ENCODE measurements at regions not wholly inside any gene's neighbourhood (a gene's known extent, or its start where the extent isn't known, plus 50 kb on each side); places are given as distances from the start of the nearest gene placed in this dataset.
"Not testable (repeated sequence)": the region's sequence is repeated elsewhere in the genome, so short reads cannot be mapped to it uniquely, and the experiment has no call there.

DNA sequence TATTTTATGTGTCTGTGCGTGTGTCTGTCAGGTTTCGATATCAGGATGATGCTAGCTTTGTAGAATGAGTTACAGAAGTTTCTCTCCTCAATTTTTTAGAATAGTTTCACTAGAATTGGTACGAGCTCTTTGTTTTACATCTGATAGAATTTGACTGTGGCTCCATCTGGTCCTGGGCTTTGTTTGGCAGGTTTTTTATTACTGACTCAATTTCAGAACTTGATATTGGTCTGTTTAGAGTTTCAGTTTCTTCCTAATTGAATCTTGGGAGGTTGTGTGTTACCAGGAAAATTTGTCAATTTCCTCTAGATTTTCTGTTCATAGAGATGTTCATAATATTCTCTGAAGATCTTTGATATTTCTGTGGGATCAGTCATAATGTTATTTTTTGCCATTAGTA lies 289.4 kb upstream of the COL3A1 start:
- no peak overlapping the region for H3K4me3 Mint-ChIP-seq
- H3K27ac Mint-ChIP-seq, result no peak overlapping the region
- H3K27me3 Mint-ChIP-seq, result no peaks in the 10 kb centered on the region
- CTCF ChIA-PET, result no interaction called here
- H3K36me3 Mint-ChIP-seq, result no peaks in the 10 kb centered on the region
- H3K4me1 Mint-ChIP-seq, result no peaks in the 10 kb centered on the region
- H3K9me3 Mint-ChIP-seq, result no peaks in the 10 kb centered on the region
- no peak for DNase-seq

DNA sequence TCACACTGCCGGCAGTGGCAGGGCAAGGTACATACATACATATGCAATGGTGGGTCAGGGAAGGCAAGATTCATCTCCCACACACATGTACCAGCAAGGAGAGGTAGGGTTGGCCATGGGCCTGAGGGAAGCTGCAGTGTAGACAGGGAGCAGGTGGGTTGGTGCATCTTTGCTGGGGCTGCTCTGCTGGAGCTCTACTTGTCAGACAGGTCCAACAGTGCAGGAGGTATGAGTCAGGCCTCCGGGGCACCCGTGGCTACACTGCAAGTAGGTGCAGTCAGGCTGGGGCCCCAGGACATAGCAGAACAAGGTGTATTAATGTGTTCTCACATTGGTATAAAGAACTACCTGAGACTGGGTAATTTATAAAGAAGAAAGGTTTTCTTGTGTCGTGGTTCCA lies 281.1 kb upstream of the COL3A1 start:
- Mint-ChIP-seq H3K27me3 (no peaks in the 10 kb centered on the region), H3K4me1 (no peaks in the 10 kb centered on the region), H3K4me3 (no peak overlapping the region), H3K36me3 (no peaks in the 10 kb centered on the region), H3K27ac (no peak overlapping the region), H3K9me3 (no peaks in the 10 kb centered on the region)
- CTCF ChIA-PET, result no interaction called here
- DNase-seq, result no peak

DNA sequence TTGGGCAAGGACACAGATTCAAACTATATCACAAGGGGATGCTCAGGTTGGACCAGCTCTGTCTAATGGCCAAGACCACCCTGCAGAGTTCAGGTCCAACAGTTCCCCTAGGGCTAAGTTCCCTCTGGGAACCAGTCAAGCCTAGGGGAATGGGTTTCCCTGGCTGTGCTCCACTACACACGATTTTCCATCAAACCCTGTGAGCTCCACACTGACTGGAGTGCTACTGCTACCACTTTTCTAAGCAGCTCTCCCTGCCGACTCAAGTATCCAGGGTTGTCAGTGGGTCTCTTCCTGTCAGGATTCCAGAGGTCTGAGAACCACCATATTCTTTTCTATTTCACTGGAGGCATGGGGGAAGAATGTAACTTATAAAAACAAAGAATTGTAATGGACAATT lies 280.4 kb upstream of the COL3A1 start:
- Mint-ChIP-seq H3K4me1 (no peaks in the 10 kb centered on the region), H3K9me3 (peaks cover under 1% of the 10 kb centered on the region), H3K27me3 (no peaks in the 10 kb centered on the region), H3K27ac (no peak overlapping the region), H3K36me3 (no peaks in the 10 kb centered on the region), H3K4me3 (no peak overlapping the region)
- CTCF ChIA-PET, result no interaction called here
- no peak for DNase-seq

DNA sequence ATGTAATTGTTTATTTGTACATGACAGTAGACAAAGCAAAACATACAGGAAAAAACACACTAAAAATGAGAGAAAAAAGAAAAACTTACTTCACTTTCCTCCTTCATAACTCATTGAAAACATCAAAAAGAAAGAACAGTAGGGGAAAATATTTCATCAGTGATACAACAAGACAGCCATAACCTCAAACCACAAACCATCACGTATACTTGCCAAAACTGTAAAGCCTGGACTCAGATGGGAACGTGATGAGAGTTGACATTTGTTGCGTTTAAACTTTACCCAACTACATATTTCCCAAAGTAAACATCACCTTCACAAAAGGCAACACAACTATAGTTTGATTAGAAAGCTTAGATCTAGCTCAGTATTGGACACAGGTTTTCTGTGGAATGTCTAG lies 278.2 kb upstream of the COL3A1 start:
- H3K4me3 Mint-ChIP-seq, result no peak overlapping the region
- H3K27ac Mint-ChIP-seq, result no peak overlapping the region
- DNase-seq, result no peak
- peaks cover 3% of the 10 kb centered on the region for H3K9me3 Mint-ChIP-seq
- H3K36me3 Mint-ChIP-seq, result no peaks in the 10 kb centered on the region
- CTCF ChIA-PET, result no interaction called here
- no peaks in the 10 kb centered on the region for H3K27me3 Mint-ChIP-seq
- no peaks in the 10 kb centered on the region for H3K4me1 Mint-ChIP-seq

DNA sequence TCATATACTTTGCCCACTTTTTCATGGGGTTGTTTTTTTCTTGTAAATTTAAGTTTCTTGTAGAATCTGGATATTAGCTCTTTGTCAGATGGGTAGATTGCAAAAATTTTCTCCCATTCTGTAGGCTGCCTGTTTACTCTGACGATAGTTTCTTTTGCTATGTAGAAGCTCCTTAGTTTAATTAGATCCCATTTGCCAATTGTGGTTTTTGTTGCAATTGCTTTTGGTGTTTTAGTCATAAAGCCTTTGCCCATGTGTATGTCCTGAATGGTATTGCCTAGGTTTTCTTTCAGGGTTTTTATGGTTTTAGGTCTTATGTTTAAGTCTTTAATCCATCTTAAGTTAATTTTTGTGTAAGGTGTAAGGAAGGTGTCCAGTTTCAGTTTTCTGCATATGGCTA lies 276.0 kb upstream of the COL3A1 start:
- H3K4me3 Mint-ChIP-seq, H3K36me3 Mint-ChIP-seq, DNase-seq, H3K27ac Mint-ChIP-seq, H3K9me3 Mint-ChIP-seq, CTCF ChIA-PET, H3K4me1 Mint-ChIP-seq, H3K27me3 Mint-ChIP-seq: not testable (repeated sequence)

DNA sequence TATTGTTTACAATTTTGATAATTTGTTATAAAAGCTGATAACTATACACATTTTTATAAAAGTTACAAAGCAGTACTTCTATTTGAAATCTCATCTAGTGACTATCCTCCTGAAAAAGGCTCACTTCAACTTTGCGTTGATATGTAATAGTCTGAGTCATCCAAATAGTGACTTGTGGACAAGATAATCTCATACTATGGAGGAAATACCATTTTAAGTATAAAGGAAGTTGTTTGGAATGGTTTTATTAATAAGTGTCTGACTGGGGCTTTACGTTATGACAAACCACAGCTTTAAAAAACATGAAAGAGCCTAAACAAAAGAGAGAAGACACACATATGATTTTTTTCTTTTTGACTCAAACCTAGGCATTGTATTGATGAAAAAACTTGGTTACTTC lies 272.3 kb upstream of the COL3A1 start:
- CTCF ChIA-PET, result no interaction called here
- Mint-ChIP-seq H3K9me3 (peaks cover 3% of the 10 kb centered on the region), H3K27me3 (no peaks in the 10 kb centered on the region), H3K36me3 (no peaks in the 10 kb centered on the region), H3K27ac (no peak overlapping the region), H3K4me3 (no peak overlapping the region), H3K4me1 (no peaks in the 10 kb centered on the region)
- DNase-seq, result no peak

DNA sequence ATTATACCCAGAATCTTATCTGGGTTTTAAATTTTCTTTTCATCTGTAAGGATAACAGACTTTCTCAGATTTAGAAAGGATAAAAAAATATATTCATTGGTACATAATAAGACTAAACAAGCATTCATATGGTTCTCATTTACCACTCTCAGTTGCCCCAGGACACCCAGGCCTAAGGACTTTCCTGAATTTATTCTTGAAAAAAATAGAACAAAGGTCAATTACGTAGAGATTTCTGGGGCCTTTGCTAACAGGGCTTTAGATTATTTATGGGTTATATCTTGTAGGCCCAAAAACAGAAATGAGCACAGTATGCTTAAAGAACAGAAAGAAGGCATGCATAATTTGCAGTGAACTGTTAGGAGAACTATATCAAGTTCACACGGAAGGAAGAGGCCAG lies 269.0 kb upstream of the COL3A1 start:
- CTCF ChIA-PET, result no interaction called here
- Mint-ChIP-seq H3K9me3 (no peaks in the 10 kb centered on the region), H3K4me3 (no peak overlapping the region), H3K27me3 (no peaks in the 10 kb centered on the region), H3K36me3 (no peaks in the 10 kb centered on the region), H3K27ac (no peak overlapping the region), H3K4me1 (no peaks in the 10 kb centered on the region)
- no peak for DNase-seq

DNA sequence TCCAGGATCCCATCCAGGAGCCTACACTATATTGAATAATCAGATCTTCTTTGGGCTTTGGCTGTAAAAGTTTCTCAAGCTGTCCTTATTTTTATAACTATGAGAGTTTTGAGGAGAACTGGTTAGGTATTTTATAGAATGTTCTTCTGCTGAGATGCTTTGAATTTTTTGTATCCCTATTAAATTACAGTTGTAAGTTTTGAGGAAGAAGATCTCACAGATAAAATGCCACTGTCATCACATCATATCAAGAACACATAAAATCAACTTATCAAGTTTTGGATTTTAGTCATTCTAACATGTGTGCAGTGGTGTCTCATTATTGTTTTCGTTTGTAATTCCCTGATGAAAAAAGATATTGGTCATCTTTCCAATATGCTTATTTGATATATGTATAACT lies 260.2 kb upstream of the COL3A1 start:
- H3K4me3 Mint-ChIP-seq, result no peak overlapping the region
- no peak overlapping the region for H3K27ac Mint-ChIP-seq
- no peaks in the 10 kb centered on the region for H3K27me3 Mint-ChIP-seq
- no peaks in the 10 kb centered on the region for H3K9me3 Mint-ChIP-seq
- DNase-seq, result no peak
- CTCF ChIA-PET, result no interaction called here
- no peaks in the 10 kb centered on the region for H3K4me1 Mint-ChIP-seq
- H3K36me3 Mint-ChIP-seq, result no peaks in the 10 kb centered on the region

DNA sequence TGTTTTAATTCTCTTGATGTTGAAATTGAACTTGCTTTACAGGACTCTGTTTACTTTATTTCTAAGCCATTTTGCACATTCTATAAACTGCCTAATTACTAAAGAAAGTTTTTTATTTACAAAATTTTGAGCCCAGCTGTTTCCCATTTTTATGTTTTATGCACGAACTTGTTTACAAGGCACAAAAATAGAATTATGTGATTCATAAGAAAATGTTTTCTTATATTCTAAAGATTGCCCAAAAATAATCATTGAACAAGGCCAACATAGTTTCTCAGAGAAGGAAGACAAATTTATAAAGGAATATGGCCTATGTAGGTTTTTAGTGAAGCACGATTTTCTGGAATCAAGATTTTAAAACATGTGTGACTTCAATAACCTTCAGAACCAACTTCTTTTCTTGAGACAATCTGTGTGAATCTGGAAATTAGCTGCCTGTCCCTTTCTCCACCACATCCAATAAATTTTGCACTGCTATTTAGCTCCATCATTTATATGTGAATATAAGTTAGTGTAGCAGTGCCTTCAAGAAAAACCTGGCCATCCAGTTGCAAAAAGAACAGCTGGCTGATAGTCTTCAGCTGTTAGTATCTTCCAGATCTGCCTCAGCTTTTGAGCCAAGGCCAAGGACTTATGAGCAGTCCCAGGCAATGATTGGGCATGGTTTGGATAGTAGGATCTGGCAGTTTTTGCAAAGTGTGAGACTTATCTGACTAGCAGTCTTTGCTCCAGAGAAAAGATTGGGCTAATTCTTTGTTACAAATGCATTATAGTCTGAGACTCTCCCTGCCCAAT lies 253.2 kb upstream of the COL3A1 start:
- H3K9me3 Mint-ChIP-seq, result no peaks in the 10 kb centered on the region
- DNase-seq, result no peak
- no peaks in the 10 kb centered on the region for H3K4me1 Mint-ChIP-seq
- no peak overlapping the region for H3K27ac Mint-ChIP-seq
- CTCF ChIA-PET, result no interaction called here
- H3K27me3 Mint-ChIP-seq, result no peaks in the 10 kb centered on the region
- no peak overlapping the region for H3K4me3 Mint-ChIP-seq
- H3K36me3 Mint-ChIP-seq, result no peaks in the 10 kb centered on the region

DNA sequence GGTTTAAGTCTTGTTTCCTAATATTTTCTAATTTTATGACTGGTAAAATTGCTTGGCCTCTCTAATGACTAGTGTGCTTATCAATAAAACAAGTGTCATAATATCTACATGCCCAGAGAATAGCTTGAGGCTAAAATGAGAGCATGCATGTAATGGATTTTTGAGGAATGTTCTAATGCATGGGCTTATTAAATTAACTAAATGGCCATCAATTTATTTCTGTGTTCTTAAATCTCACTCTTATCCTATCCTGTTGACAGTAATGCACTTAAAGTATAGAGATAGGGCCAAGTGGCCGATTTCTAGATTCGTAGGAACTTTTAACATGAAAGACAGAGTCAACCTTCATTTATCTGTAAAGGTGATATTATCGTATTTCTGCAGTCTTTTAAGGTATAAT lies 252.4 kb upstream of the COL3A1 start:
- DNase-seq, result no peak
- no peaks in the 10 kb centered on the region for H3K4me1 Mint-ChIP-seq
- no peaks in the 10 kb centered on the region for H3K27me3 Mint-ChIP-seq
- H3K36me3 Mint-ChIP-seq, result no peaks in the 10 kb centered on the region
- H3K27ac Mint-ChIP-seq, result no peak overlapping the region
- CTCF ChIA-PET, result no interaction called here
- H3K9me3 Mint-ChIP-seq, result no peaks in the 10 kb centered on the region
- H3K4me3 Mint-ChIP-seq, result no peak overlapping the region

DNA sequence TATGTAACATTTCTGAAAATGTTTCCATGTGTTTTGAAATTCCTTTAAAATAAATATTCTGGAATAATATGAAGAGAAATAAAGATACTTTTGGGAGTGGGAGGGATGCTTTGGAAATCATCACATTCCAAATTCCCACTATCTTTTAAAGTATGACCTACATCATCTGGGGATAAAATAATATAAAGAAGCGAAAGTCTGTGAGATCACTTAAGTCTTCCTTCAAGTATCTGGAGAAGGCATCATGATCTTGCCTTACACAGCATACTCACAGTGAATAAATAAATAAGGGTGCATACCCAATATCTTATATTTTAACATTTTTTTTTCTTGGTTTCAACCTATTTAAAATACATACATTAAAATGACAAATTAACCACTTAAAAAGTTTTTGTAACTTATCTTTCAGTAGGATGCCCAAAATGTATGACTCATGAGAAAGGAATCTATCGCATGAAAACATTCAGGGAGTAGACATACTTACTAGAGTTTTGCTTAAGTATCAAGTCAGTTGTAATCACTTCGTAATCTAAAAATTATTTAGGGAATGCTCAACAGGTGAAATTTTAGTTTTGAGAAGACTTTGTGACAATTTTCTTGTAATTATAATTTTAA lies 248.3 kb upstream of the COL3A1 start:
- Mint-ChIP-seq H3K4me1 (no peaks in the 10 kb centered on the region), H3K4me3 (no peak overlapping the region), H3K9me3 (no peaks in the 10 kb centered on the region), H3K27ac (no peak overlapping the region), H3K36me3 (no peaks in the 10 kb centered on the region), H3K27me3 (no peaks in the 10 kb centered on the region)
- CTCF ChIA-PET, result no interaction called here
- no peak for DNase-seq

DNA sequence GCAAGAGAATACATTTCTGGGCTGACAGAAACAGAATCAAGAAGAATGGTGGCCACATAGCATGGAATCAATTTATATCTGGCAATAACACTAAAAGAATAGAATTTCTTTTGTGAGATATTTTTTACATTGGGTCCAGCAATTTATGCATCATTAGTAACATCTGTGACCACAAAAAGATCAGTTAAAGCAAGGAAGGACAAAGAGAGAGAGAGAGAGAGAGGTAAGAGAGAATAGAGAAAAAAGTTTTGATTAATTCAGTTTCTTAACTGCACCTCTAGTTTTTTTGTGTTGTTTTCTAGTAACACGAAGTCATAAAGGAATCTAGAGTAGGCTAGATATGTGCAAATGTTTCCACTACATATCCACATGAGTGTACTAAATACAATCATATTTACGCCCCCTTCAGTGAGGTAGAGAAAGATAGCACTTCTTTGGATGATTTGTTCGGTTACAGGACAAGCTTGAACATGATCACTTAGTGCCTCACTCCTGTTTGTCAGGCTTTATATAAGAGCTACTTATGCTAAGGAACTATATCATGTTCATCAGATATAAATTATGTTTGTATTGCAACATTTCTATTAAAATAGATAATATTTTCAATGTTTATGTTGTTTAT lies 247.4 kb upstream of the COL3A1 start:
- Mint-ChIP-seq H3K4me1 (no peaks in the 10 kb centered on the region), H3K9me3 (peaks cover 1% of the 10 kb centered on the region), H3K4me3 (no peak overlapping the region), H3K27me3 (no peaks in the 10 kb centered on the region), H3K27ac (no peak overlapping the region), H3K36me3 (no peaks in the 10 kb centered on the region)
- DNase-seq, result no peak
- CTCF ChIA-PET, result no interaction called here

DNA sequence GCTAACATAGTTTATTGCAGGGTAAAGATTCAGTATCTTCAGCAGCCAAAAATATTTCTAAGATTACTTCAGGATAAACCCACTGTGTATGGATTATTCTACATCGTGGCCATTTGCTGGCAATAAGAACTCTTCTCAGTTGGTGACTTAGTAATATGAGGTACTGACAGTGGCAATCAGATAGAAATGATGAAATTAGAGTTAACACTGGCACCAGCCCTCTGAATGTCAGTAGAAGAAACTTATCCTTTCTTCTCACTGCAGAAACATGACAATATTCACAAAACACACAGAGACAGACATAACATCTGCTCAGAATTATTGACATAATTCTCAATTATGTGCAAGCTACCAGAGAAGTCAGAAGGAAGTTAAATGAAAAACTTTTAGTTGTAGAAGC lies 246.3 kb upstream of the COL3A1 start:
- Mint-ChIP-seq H3K27ac (no peak overlapping the region), H3K36me3 (no peaks in the 10 kb centered on the region), H3K4me3 (no peak overlapping the region), H3K4me1 (no peaks in the 10 kb centered on the region), H3K9me3 (peaks cover 1% of the 10 kb centered on the region), H3K27me3 (no peaks in the 10 kb centered on the region)
- CTCF ChIA-PET, result no interaction called here
- DNase-seq, result no peak

DNA sequence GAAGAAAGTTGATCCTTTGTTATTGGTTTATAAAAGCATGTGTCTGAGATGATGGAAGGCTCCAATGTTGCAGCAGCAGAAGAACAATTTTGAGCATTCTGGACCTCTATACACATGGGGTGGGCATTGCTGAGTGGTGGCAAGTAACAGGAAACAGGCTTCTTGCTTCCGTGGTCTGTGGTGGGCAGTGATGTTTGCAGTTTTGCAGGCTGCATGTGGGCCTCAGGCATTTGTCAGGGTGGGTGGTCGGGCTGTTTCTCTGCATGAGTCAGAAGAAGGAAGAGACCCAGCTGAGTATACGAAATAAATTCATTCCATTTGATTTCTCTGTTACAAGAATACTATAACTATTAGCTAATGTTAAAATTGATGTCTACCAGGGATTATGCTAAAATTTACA lies 239.5 kb upstream of the COL3A1 start:
- H3K4me1 Mint-ChIP-seq, result no peaks in the 10 kb centered on the region
- no peak overlapping the region for H3K27ac Mint-ChIP-seq
- H3K27me3 Mint-ChIP-seq, result no peaks in the 10 kb centered on the region
- H3K9me3 Mint-ChIP-seq, result peaks cover 1% of the 10 kb centered on the region
- CTCF ChIA-PET, result no interaction called here
- H3K36me3 Mint-ChIP-seq, result no peaks in the 10 kb centered on the region
- no peak for DNase-seq
- no peak overlapping the region for H3K4me3 Mint-ChIP-seq

DNA sequence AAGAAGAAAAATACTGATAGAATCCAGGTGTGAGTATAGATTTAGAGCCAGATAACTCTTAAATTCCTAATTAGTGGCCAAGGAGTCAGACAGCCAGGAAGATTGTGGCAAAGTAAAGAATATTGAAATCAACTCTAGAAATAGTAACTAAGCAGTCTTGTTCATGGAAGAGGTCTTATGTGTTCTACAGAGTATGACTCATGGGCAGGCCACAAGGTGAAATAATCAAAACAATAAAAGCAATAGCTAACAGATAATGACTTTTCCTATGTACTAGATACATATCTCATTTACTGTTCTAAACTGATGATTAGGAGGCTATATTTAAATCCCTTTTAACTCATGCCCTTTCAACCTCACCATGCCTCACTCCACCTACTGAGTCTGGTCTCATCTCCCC lies 227.4 kb upstream of the COL3A1 start:
- DNase-seq, result no peak
- H3K27ac Mint-ChIP-seq, result no peak overlapping the region
- no peaks in the 10 kb centered on the region for H3K9me3 Mint-ChIP-seq
- no peaks in the 10 kb centered on the region for H3K36me3 Mint-ChIP-seq
- CTCF ChIA-PET, result no interaction called here
- no peaks in the 10 kb centered on the region for H3K4me1 Mint-ChIP-seq
- H3K4me3 Mint-ChIP-seq, result no peak overlapping the region
- no peaks in the 10 kb centered on the region for H3K27me3 Mint-ChIP-seq

Measured in activated naive CD4-positive, alpha-beta T cell treated with anti-CD3 and anti-CD28 coated beads, Interleukin-2, amount 10 ng/mL, durations not matched to agents 7 days and 5 days (primary cell).